ENCODE measurements at regions not wholly inside any gene's neighbourhood (a gene's known extent, or its start where the extent isn't known, plus 50 kb on each side); places are given as distances from the start of the nearest gene placed in this dataset.

DNA sequence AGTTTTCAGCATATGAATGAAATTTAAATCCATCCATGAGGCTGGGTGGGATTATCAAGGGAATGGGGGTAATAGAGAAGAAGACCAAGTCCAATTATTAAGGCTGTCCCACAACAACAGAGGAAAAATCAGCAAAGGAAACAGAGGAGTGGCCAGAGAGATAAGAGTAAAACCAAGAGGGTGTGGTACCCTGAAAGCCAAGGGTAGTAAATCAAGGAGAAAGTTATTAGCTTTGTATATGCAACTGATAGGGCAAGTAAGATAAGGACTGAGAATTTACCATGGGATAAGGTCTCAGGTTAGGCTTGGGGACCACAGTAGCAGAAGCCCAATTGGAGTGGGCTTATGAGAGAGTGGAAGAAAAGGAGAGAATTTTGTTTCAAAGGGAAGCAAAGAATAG, 134.5 kb downstream of the NUAK1 start:
- no peak for DNase-seq

- no peak for DNase-seq
Observed at GRCh38 chr12:106006382-106006781, 132.4 kb downstream of the NUAK1 start.

DNA sequence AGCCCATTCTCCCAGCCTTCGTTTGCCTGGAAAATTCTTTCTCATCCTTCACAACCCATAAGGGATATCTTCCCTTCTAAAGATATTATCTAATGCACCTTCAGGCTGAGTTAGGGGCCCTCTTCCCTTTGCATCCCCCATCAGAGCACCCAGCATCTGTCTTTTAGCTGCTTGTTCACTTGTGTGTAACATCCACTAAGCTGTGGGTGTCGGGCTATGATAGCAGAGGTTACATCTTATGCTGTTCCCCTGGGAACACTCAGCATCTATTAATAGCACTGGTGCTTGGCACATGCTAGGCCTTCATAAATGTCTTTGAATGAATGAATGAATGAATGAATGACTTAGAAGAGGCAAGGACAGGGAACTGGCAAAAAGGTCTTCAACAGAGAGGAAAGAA, 131.8 kb downstream of the NUAK1 start:
- DNase-seq, result no peak

DNA sequence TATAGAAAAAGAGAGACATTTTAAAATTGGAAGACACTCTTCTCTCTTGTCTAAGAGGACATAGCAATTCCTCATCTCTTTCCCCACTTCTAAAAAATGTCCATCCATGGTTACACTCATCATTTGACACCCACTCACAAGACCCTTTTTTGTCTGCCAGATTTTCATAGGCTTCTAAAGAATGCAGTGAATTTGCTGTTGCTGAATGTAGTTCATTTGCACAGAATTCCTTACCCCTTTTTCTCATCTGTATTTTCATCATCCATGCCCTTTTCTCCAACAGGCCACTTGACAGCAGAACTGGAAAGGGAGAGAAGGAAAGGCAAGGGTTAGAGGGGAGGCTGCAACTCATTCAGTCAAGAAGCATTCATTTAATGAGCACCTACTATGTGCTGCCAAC, 128.0 kb downstream of the NUAK1 start:
- no peak for DNase-seq

Data from NCI-H748 treated with DMSO at 0.1 percent for 48 hours (cell line).